Subcutaneous abdominal adipose tissue (tissue), 5 donors: ENCODE measurements at regions not wholly inside any gene's neighbourhood (a gene's known extent, or its start where the extent isn't known, plus 50 kb on each side); places are given as distances from the start of the nearest gene placed in this dataset.

Experiments used
- H3K27ac ChIP-seq: one replicate; pipeline ENCODE4 v1.7.0; 2013; ENCODE audit warnings: low read depth, mild to moderate bottlenecking, inconsistent platforms, low read length, moderate library complexity
- H3K27me3 ChIP-seq, 5 donors: one replicate each; pipeline ENCODE4 v1.7.0; 2013; ENCODE audit warnings: low read length in 5 of 5, inconsistent platforms in 1 of 5; ENCODE audit not compliant: control insufficient read depth in 5 of 5, insufficient read depth in 4 of 5
- H3K36me3 ChIP-seq, 5 donors: one replicate each; pipeline ENCODE4 v1.7.0; 2013; ENCODE audit warnings: low read length in 5 of 5; ENCODE audit not compliant: control insufficient read depth in 5 of 5, insufficient read depth in 5 of 5
- H3K4me1 ChIP-seq, 5 donors: one replicate each; pipeline ENCODE4 v1.7.0; 2013; ENCODE audit warnings: low read length in 5 of 5, mild to moderate bottlenecking in 3 of 5, moderate library complexity in 1 of 5; ENCODE audit not compliant: control insufficient read depth in 5 of 5, insufficient read depth in 5 of 5
- H3K4me3 ChIP-seq, 5 donors: one replicate each; pipeline ENCODE4 v1.7.0; 2013; ENCODE audit warnings: low read length in 5 of 5, low read depth in 1 of 5
- H3K9ac ChIP-seq, 5 donors: one replicate each; pipeline ENCODE4 v1.7.0; 2013; ENCODE audit warnings: low read length in 5 of 5, mild to moderate bottlenecking in 4 of 5, moderate library complexity in 3 of 5
- H3K9me3 ChIP-seq, 5 donors: one replicate each; pipeline ENCODE4 v1.7.0; 2013; ENCODE audit warnings: low read length in 5 of 5; ENCODE audit not compliant: control insufficient read depth in 5 of 5
- donor health status: healthy.
- donor health status: healthy.
- donor health status: healthy.
- donor health status: healthy.
- donor health status: healthy.

- H3K27ac ChIP-seq: no peak overlapping the region
- H3K4me3 ChIP-seq: no peak overlapping the region
- H3K27me3 ChIP-seq: peaks cover 4 to 24% (median 20%) of the 10 kb centered on the region in 5 donors
Observed at GRCh38 chr1:5720045-5720444, 272.2 kb downstream of the NPHP4 start.

GRCh38 chr1:5718831-5719632 lies 273.2 kb downstream of the NPHP4 start:
- Histone ChIP-seq H3K9ac (no peak overlapping the region), H3K4me3 (no peak overlapping the region), H3K36me3 (no peaks in the 10 kb centered on the region), H3K9me3 (peaks cover 0 to 12% (median 9%) of the 10 kb centered on the region in 5 donors), H3K27ac (no peak overlapping the region), H3K4me1 (peaks cover 0 to 5% (median 0%) of the 10 kb centered on the region in 5 donors), H3K27me3 (peaks cover 4 to 24% (median 17%) of the 10 kb centered on the region in 5 donors)

More at GRCh38 chr1:5720045-5720444, 272.2 kb downstream of the NPHP4 start:
- peaks cover 0 to 11% (median 9%) of the 10 kb centered on the region in 5 donors for H3K9me3 ChIP-seq
- no peaks in the 10 kb centered on the region for H3K36me3 ChIP-seq
- H3K9ac ChIP-seq: no peak overlapping the region
- peaks cover 0 to 5% (median 0%) of the 10 kb centered on the region in 5 donors for H3K4me1 ChIP-seq

GRCh38 chr1:5717031-5717682 lies 275.1 kb downstream of the NPHP4 start:
- peaks cover 4 to 30% (median 23%) of the 10 kb centered on the region in 5 donors for H3K27me3 ChIP-seq
- H3K9ac ChIP-seq: no peak overlapping the region
- H3K9me3 ChIP-seq: peaks cover 0 to 12% (median 9%) of the 10 kb centered on the region in 5 donors
- no peak overlapping the region for H3K27ac ChIP-seq
- no peaks in the 10 kb centered on the region for H3K36me3 ChIP-seq
- H3K4me1 ChIP-seq: peaks cover 0 to 5% (median 0%) of the 10 kb centered on the region in 5 donors
- no peak overlapping the region for H3K4me3 ChIP-seq

GRCh38 chr1:5716126-5716525 lies 276.1 kb downstream of the NPHP4 start:
- Histone ChIP-seq H3K9ac (no peak overlapping the region), H3K4me3 (no peak overlapping the region), H3K27ac (no peak overlapping the region)

DNA sequence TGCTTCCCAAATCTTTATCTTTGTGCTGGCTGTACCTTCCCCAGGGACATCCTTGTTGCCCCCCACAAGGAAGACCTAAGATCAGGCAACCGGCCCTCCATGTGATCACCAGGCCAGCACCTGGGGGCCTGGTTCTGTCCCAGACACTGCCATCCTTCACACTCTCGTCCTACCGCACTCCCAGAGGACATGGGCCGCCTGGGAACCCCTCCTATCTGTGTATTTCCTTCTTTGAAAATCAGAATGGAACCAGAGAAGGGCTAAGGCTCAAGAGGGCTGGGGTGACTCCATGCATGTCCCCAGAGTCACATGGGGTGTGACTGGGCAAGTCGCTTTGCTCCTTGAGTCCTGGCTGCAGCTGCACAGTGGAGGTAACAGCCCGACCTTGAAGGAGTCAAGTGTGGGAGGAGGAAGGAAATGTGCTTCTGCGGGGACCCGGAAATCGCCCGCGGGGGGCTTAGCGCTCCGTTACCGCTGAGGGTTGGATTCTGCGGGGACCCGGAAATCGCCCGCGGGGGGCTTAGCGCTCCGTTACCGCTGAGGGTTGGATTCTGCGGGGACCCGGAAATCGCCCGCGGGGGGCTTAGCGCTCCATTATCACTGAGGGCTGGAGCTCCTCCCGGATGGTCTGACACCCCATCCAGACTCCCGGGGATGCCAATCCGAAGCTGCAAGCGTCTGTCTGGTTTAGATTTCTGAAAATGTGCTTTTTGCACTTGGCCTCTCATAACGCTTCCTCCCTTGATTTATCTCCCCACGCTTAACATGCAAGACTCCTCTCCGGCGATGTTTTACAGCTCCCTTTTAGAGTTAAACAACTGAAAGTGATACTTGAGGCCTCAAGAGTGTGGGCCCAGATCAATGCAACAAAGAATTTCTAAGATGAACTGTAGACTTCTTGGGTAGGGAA lies 278.9 kb downstream of the NPHP4 start:
- peaks cover 0 to 16% (median 10%) of the 10 kb centered on the region in 5 donors for H3K9me3 ChIP-seq
- H3K36me3 ChIP-seq: no peaks in the 10 kb centered on the region
- no peak overlapping the region for H3K27ac ChIP-seq
- peaks cover 4 to 24% (median 18%) of the 10 kb centered on the region in 5 donors for H3K27me3 ChIP-seq
- no peak overlapping the region for H3K4me3 ChIP-seq
- no peak overlapping the region for H3K9ac ChIP-seq
- peaks cover 0 to 2% (median 0%) of the 10 kb centered on the region in 5 donors for H3K4me1 ChIP-seq

More at GRCh38 chr1:5716126-5716525, 276.1 kb downstream of the NPHP4 start:
- Histone ChIP-seq H3K9me3 (peaks cover 0 to 12% (median 9%) of the 10 kb centered on the region in 5 donors), H3K36me3 (no peaks in the 10 kb centered on the region), H3K27me3 (peaks cover 4 to 31% (median 23%) of the 10 kb centered on the region in 5 donors), H3K4me1 (peaks cover 0 to 5% (median 0%) of the 10 kb centered on the region in 5 donors)

- Histone ChIP-seq H3K27me3 (peaks cover 0 to 28% (median 12%) of the 10 kb centered on the region in 5 donors), H3K4me3 (no peak overlapping the region), H3K9me3 (peaks cover 0 to 16% (median 10%) of the 10 kb centered on the region in 5 donors), H3K36me3 (no peaks in the 10 kb centered on the region), H3K4me1 (peaks cover 0 to 2% (median 0%) of the 10 kb centered on the region in 5 donors), H3K27ac (no peak overlapping the region), H3K9ac (no peak overlapping the region)
Observed at GRCh38 chr1:5711956-5712645, 280.1 kb downstream of the NPHP4 start.

DNA sequence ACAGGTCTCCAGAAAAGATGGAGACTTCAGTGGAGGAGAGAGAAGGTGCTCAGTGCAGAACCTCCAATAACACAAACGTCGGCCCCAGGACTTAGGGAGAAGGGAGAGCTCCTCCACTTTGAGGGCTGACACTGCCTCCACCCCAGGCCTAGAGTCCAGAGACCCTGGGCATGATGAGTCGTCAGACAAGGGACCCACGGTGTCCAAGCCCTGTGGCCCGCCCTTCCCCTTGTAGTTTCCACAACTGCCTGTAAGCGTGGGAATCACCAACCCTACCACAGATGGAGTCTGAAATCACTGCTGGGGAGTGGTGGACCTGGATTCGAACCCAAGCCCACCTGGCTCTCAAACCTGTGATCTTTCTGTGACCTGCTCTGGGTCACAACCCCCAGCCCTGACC lies 281.1 kb downstream of the NPHP4 start:
- Histone ChIP-seq H3K27ac (no peak overlapping the region), H3K4me1 (peaks cover 0 to 2% (median 0%) of the 10 kb centered on the region in 5 donors), H3K36me3 (no peaks in the 10 kb centered on the region), H3K27me3 (peaks cover 0 to 27% (median 6%) of the 10 kb centered on the region in 5 donors), H3K4me3 (no peak overlapping the region), H3K9me3 (peaks cover 2 to 19% (median 13%) of the 10 kb centered on the region in 5 donors), H3K9ac (no peak overlapping the region)

DNA sequence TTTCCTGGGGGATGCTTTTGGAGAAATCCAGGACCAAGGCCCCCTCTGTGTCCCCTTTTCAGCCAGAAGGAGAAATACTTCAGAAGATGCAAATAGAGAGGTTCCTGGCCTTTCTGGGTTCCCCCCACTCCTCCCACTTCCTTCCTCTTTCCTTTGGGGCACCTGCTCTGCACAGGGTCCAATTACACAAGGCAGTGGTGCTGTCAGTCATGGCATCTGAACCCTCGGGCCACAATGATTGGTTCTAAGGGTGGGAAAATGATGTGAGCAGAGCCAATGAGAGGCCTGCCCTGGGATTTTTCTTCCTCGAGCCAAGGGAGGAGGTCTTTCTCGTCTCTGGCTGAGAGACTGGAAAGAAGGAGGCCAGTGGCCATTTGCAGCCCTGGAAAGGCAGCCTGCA lies 282.2 kb downstream of the NPHP4 start:
- no peak overlapping the region for H3K27ac ChIP-seq
- no peak overlapping the region for H3K4me3 ChIP-seq
- no peaks in the 10 kb centered on the region for H3K36me3 ChIP-seq
- H3K27me3 ChIP-seq: peaks cover 5 to 34% (median 6%) of the 10 kb centered on the region in 5 donors
- peaks cover 2 to 9% (median 4%) of the 10 kb centered on the region in 5 donors for H3K9me3 ChIP-seq
- no peak overlapping the region for H3K9ac ChIP-seq
- H3K4me1 ChIP-seq: peaks cover 0 to 2% (median 0%) of the 10 kb centered on the region in 5 donors

DNA sequence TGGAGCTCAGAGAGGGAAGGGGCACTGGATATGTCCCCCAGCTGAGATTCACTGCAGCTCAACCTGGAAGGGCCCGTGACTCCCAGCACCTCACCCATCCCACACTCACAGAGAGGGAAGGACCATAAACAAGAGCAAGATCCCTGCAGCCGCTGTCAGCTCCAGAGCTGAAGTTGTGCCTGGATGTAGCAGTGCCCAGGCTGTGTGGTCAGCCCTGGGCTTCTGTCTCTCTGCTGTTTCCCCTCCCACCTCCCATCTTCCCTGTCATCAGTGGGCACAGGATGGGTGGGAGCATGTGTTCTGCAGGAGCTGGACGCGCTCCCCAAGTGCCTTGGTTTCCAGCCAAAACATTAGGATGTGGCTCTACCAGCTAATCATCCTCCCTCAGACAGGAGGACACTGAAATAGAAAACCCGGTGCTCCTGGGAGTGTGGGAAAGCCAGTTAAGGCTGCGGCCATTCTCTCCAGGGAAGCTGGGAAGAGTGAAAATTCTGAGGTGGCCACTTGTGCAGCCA lies 282.7 kb downstream of the NPHP4 start:
- H3K9me3 ChIP-seq: peaks cover 2 to 9% (median 4%) of the 10 kb centered on the region in 5 donors
- peaks cover 0 to 2% (median 0%) of the 10 kb centered on the region in 5 donors for H3K4me1 ChIP-seq
- H3K4me3 ChIP-seq: no peak overlapping the region
- H3K27ac ChIP-seq: no peak overlapping the region
- H3K9ac ChIP-seq: no peak overlapping the region
- H3K27me3 ChIP-seq: peaks cover 5 to 37% (median 6%) of the 10 kb centered on the region in 5 donors
- H3K36me3 ChIP-seq: no peaks in the 10 kb centered on the region
